ENCODE measurements at regions not wholly inside any gene's neighbourhood (a gene's known extent, or its start where the extent isn't known, plus 50 kb on each side); places are given as distances from the start of the nearest gene placed in this dataset.
A peak's percentile ranks its signal among the peaks of the same experiment; 100 is the strongest.
"Not testable (repeated sequence)": the region's sequence is repeated elsewhere in the genome, so short reads cannot be mapped to it uniquely, and the experiment has no call there.

DNA sequence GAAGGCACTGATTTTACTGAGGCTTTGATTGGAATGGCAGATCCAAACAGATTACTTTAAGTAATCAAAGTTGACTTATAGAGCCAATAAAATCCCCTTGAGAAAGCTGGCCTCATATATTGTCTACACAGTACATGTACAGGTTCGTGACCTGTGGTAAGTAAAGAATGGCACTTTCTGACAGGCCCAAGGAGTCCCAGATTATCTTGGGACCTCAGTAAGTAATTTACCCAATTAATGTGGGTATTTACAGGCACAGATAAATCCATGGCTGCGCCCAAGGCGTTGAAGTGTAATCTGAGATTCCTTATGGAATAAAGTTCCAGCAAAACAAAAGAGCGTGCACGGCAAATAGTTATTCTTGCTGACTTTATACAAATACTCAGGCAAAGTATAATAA lies 62.4 kb downstream of the PAGE2 start:
- Mint-ChIP-seq H3K27ac (ENCODE audit: unreplicated experiment) (no peak overlapping the region), H3K4me1 (ENCODE audit: unreplicated experiment) (no peaks in the 10 kb centered on the region), H3K27me3 (ENCODE audit: unreplicated experiment) (no peaks in the 10 kb centered on the region), H3K4me3 (ENCODE audit: unreplicated experiment) (no peak overlapping the region), H3K36me3 (ENCODE audit: low read depth, unreplicated experiment) (no peaks in the 10 kb centered on the region), H3K9me3 (ENCODE audit: unreplicated experiment) (no peaks in the 10 kb centered on the region)
- no peak for DNase-seq (ENCODE audit: low spot score)
- TF ChIP-seq, protein P1, sequence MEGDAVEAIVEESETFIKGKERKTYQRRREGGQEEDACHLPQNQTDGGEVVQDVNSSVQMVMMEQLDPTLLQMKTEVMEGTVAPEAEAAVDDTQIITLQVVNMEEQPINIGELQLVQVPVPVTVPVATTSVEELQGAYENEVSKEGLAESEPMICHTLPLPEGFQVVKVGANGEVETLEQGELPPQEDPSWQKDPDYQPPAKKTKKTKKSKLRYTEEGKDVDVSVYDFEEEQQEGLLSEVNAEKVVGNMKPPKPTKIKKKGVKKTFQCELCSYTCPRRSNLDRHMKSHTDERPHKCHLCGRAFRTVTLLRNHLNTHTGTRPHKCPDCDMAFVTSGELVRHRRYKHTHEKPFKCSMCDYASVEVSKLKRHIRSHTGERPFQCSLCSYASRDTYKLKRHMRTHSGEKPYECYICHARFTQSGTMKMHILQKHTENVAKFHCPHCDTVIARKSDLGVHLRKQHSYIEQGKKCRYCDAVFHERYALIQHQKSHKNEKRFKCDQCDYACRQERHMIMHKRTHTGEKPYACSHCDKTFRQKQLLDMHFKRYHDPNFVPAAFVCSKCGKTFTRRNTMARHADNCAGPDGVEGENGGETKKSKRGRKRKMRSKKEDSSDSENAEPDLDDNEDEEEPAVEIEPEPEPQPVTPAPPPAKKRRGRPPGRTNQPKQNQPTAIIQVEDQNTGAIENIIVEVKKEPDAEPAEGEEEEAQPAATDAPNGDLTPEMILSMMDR (IDR thresholded peaks at IDR 0.05; ENCODE audit: unreplicated experiment): no peak

DNA sequence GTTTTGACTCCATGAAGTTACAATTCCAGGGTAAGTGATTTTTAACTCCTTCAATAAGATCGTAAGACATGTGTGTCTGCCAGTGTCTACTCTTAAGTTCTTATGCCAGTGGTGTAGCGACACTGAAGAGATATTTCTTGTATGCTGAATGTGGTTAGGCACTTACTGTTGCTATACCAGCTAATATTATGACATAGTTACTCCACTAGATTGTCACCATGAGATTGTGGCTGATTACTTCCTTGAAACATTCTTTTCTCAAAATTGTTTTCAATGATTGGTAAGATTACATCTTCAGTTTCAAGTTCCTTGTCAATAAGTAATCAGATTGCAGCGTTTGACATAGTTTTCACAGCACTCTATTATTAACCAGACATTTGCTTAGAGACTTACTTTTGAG lies 60.6 kb upstream of the PAGE5 start:
- TF ChIP-seq, protein P1 (IDR thresholded peaks at IDR 0.05; ENCODE audit: unreplicated experiment): no peak
- H3K27ac Mint-ChIP-seq (ENCODE audit: unreplicated experiment): no peak overlapping the region
- H3K4me1 Mint-ChIP-seq (ENCODE audit: unreplicated experiment): peaks cover 6% of the 10 kb centered on the region
- H3K4me3 Mint-ChIP-seq (ENCODE audit: unreplicated experiment): no peak overlapping the region
- no peaks in the 10 kb centered on the region for H3K9me3 Mint-ChIP-seq (ENCODE audit: unreplicated experiment)
- H3K36me3 Mint-ChIP-seq (ENCODE audit: low read depth, unreplicated experiment): no peaks in the 10 kb centered on the region
- no peak for DNase-seq (ENCODE audit: low spot score)
- peaks cover 9% of the 10 kb centered on the region for H3K27me3 Mint-ChIP-seq (ENCODE audit: unreplicated experiment)

DNA sequence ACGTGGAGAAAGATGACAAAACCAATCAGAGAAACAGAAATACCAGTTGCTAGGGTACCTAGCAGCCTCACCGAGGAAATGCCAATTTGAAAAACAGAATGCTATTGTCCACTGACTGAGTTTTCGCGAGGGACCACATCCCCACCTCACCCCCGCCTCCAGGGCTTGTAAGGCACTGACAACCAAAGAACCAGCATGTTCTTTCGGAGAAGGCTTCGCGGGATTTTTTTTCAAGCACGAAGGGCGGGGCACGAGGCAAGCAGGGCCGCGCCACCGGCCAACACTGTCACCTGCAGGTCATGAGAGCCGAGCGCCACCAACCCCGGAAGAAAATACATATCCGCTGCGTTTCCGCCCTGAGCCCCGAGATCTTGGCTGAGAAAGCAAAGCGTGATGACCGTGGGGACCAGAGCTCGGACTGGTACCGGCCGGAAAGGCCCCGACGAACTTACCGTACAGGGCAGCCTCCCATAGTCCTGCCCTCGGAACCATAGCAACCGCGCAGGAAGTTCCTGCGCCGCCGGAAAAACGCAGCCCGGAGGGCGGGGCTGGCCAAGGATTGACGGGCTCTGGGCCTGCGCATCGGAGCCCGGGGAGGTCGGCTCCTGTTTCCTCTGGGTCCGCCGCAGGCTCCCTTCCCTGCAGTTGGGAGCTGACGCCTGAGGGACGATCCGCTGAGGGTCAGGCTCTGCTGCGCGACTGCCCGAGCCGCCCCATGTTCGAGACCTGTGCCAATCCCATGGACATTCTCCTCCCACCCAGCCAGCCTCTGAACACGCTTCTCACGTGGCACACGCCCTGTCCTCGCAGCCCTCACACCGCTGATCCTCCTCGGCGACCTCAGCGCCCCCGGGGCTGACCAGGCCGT lies 59.2 kb upstream of the PAGE5 start:
- Mint-ChIP-seq H3K4me1 (ENCODE audit: unreplicated experiment) (peaks cover 6% of the 10 kb centered on the region), H3K9me3 (ENCODE audit: unreplicated experiment) (no peaks in the 10 kb centered on the region)

DNA sequence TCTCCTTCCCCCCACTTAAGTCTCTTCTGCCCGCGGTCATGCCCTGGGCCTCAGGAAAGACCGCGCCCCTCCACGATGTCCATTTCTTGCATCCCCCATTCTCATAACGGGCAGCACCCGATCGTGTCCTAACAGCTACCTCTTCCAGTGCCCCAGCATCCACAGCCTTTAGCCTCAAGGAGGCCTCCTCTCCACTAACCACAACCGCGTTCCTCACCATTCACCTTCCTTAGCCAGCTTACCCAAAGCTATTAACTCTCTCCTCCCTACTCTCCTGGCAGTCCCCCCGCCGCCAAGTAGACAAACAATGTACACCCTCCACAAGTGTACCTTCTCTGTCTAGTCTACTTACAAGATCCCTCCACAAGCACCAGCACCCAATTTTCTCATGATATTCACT lies 58.6 kb upstream of the PAGE5 start:
- H3K9me3 Mint-ChIP-seq (ENCODE audit: unreplicated experiment): no peaks in the 10 kb centered on the region
- DNase-seq (ENCODE audit: low spot score): peak; percentile 2
- H3K4me3 Mint-ChIP-seq (ENCODE audit: unreplicated experiment): peak overlapping the region; percentile 92
- peaks cover 9% of the 10 kb centered on the region for H3K27me3 Mint-ChIP-seq (ENCODE audit: unreplicated experiment)
- H3K27ac Mint-ChIP-seq (ENCODE audit: unreplicated experiment): peak overlapping the region; percentile 98
- no peaks in the 10 kb centered on the region for H3K36me3 Mint-ChIP-seq (ENCODE audit: low read depth, unreplicated experiment)
- TF ChIP-seq, protein P1 (IDR thresholded peaks at IDR 0.05; ENCODE audit: unreplicated experiment): no peak
- peaks cover 6% of the 10 kb centered on the region for H3K4me1 Mint-ChIP-seq (ENCODE audit: unreplicated experiment)

More for the DNA sequence above, 59.2 kb upstream of the PAGE5 start:
- TF ChIP-seq, protein P1 (IDR thresholded peaks at IDR 0.05; ENCODE audit: unreplicated experiment): no peak
- Mint-ChIP-seq H3K27ac (ENCODE audit: unreplicated experiment) (peak overlapping the region; percentile 98), H3K4me3 (ENCODE audit: unreplicated experiment) (peak overlapping the region; percentile 92), H3K27me3 (ENCODE audit: unreplicated experiment) (peaks cover 9% of the 10 kb centered on the region), H3K36me3 (ENCODE audit: low read depth, unreplicated experiment) (no peaks in the 10 kb centered on the region)
- peak; percentile 80 for DNase-seq (ENCODE audit: low spot score)

DNA sequence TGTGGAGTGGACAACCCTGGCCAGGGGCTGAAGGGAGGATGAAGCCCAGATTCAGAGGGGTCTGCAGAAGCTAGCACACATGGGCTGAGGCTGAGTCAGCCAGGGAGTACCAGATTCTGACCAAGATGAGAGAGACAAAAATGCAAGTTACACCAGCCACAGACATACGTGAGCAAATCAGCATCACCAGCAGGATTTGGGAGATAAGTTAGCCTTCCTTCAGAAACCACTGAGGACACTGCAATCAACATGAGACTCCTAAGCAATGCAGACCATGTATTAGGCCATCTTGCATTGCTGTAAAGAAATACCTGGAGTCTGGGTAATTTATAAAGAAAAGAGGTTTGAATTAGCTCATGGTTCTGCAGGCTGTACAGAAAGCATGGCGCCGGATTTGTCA lies 57.0 kb upstream of the PAGE5 start:
- Mint-ChIP-seq H3K9me3 (ENCODE audit: unreplicated experiment) (no peaks in the 10 kb centered on the region), H3K4me1 (ENCODE audit: unreplicated experiment) (peaks cover 6% of the 10 kb centered on the region), H3K27ac (ENCODE audit: unreplicated experiment) (no peak overlapping the region), H3K27me3 (ENCODE audit: unreplicated experiment) (peaks cover 9% of the 10 kb centered on the region), H3K4me3 (ENCODE audit: unreplicated experiment) (no peak overlapping the region), H3K36me3 (ENCODE audit: low read depth, unreplicated experiment) (no peaks in the 10 kb centered on the region)
- TF ChIP-seq, protein P1 (IDR thresholded peaks at IDR 0.05; ENCODE audit: unreplicated experiment): no peak
- no peak for DNase-seq (ENCODE audit: low spot score)

DNA sequence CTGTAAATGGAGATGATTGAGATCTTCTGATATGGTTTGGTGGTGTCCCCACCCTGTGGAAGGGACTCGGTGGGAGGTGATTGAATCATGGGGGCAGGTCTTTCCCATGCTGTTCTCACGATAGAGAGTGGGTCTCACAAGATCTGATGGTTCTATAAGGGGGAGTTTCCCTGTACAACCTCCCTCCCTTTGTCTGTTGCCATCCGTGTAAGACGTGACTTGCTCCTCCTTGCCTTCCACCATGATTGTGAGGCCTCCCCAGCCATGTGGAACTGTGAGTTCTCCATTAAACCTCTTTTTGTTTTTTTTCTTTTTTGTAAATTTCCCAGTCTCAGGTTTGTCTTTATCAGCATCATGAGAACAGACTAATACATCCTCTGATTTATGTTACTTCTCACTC lies 55.1 kb upstream of the PAGE5 start:
- not testable (repeated sequence) for H3K4me3 Mint-ChIP-seq (ENCODE audit: unreplicated experiment); H3K4me1 Mint-ChIP-seq (ENCODE audit: unreplicated experiment); H3K27ac Mint-ChIP-seq (ENCODE audit: unreplicated experiment); H3K9me3 Mint-ChIP-seq (ENCODE audit: unreplicated experiment); H3K36me3 Mint-ChIP-seq (ENCODE audit: low read depth, unreplicated experiment); H3K27me3 Mint-ChIP-seq (ENCODE audit: unreplicated experiment); DNase-seq (ENCODE audit: low spot score)

Data from endothelial cell (in vitro differentiated cells).